GM12878 (cell line): ENCODE measurements at regions not wholly inside any gene's neighbourhood (a gene's known extent, or its start where the extent isn't known, plus 50 kb on each side); places are given as distances from the start of the nearest gene placed in this dataset.

Experiments
- CBX3 ChIP-seq: fragments of 200-600 bp; sonication (generic); IDR thresholded peaks from 2 replicates; pipeline ENCODE4 v1.6.1; 2016; ENCODE audit warnings: low read depth, borderline replicate concordance
- CTCF ChIP-seq, 3 experiments: IDR thresholded peaks in 2 of 3; conservative IDR thresholded peaks in 1 of 3; 2 replicates each; pipeline ENCODE4 v1.5.1; 2011; ENCODE audit warnings: low read depth in 3 of 3, low read length in 3 of 3, mild to moderate bottlenecking in 3 of 3, control low read depth in 2 of 3, moderate library complexity in 2 of 3, inconsistent platforms in 1 of 3, mixed read lengths in 1 of 3; ENCODE audit not compliant: control insufficient read depth in 2 of 3, insufficient read depth in 1 of 3; ENCODE audit errors: extremely low read depth in 1 of 3
- GABPA ChIP-seq: IDR thresholded peaks from 2 replicates; pipeline ENCODE4 v1.6.1; 2014; ENCODE audit warnings: antibody characterized with exemption, low read depth, mild to moderate bottlenecking, inconsistent platforms
- HCFC1 ChIP-seq: fragments of 150-350 bp; IDR thresholded peaks from 2 replicates; pipeline ENCODE4 v1.6.1; 2014; ENCODE audit warnings: low read length
- NFYB ChIP-seq: IDR thresholded peaks from 2 replicates; pipeline ENCODE4 v1.6.1; 2011; ENCODE audit warnings: low read depth, mild to moderate bottlenecking, low read length, improper control_type of control experiment, moderate library complexity; ENCODE audit not compliant: insufficient read depth
- SMC3 ChIP-seq: IDR thresholded peaks from 2 replicates; pipeline ENCODE4 v1.6.1; 2011; ENCODE audit warnings: low read length, improper control_type of control experiment, borderline replicate concordance

GRCh38 chr2:8447610-8448221 is 234.1 kb upstream of the ID2 start:
- no peak for TF ChIP-seq SMC3
- no peak for TF ChIP-seq GABPA
- TF ChIP-seq CBX3: no peak
- no peak for TF ChIP-seq HCFC1
- TF ChIP-seq CTCF (IDR thresholded peaks at IDR 0.05 in 2 of 3, conservative IDR thresholded peaks at IDR 0.05 in 1 of 3; ENCODE audit: control insufficient read depth in 2 of 3, extremely low read depth in 1 of 3, insufficient read depth in 1 of 3, low read depth in 3 of 3, low read length in 3 of 3): no peak
- TF ChIP-seq NFYB: no peak
